Activated CD8-positive, alpha-beta memory T cell treated with anti-CD3 and anti-CD28 coated beads, Interleukin-2, amount 50 U/mL, for 48 hours (primary cell): ENCODE measurements at regions not wholly inside any gene's neighbourhood (a gene's known extent, or its start where the extent isn't known, plus 50 kb on each side); places are given as distances from the start of the nearest gene placed in this dataset.
"Not testable (repeated sequence)": the region's sequence is repeated elsewhere in the genome, so short reads cannot be mapped to it uniquely, and the experiment has no call there.

Experiments used
- DNase-seq: peaks from one replicate; pipeline ENCODE4 v3.0.0-alpha.2; 2020

- DNase-seq, result no peak
Observed at GRCh38 chr22:25492841-25493734, 71.4 kb upstream of the GRK3 start.

GRCh38 chr22:25493794-25494193, 70.7 kb upstream of the GRK3 start:
- DNase-seq, result no peak

- no peak for DNase-seq
Observed at GRCh38 chr22:25494774-25495173, 69.7 kb upstream of the GRK3 start.

- no peak for DNase-seq
Observed at GRCh38 chr22:25495285-25495684, 69.2 kb upstream of the GRK3 start.

GRCh38 chr22:25496396-25497064, 67.9 kb upstream of the GRK3 start:
- no peak for DNase-seq

- DNase-seq, result no peak
Observed at GRCh38 chr22:25497181-25497641, 67.3 kb upstream of the GRK3 start.

GRCh38 chr22:25497716-25498115, 66.8 kb upstream of the GRK3 start:
- DNase-seq, result no peak

- not testable (repeated sequence) for DNase-seq
Observed at GRCh38 chr22:25500671-25501070, 63.8 kb upstream of the GRK3 start.

GRCh38 chr22:25504017-25504416, 60.5 kb upstream of the GRK3 start:
- not testable (repeated sequence) for DNase-seq

- DNase-seq, result no peak
Observed at GRCh38 chr22:25508161-25508560, 56.3 kb upstream of the GRK3 start.

- DNase-seq, result no peak
Observed at GRCh38 chr22:25508761-25509321, 55.6 kb upstream of the GRK3 start.

- DNase-seq, result no peak
Observed at GRCh38 chr22:25509374-25509791, 55.1 kb upstream of the GRK3 start.

GRCh38 chr22:25510876-25511275, 53.6 kb upstream of the GRK3 start:
- DNase-seq, result no peak

GRCh38 chr22:25511725-25512124, 52.8 kb upstream of the GRK3 start:
- no peak for DNase-seq

- no peak for DNase-seq
Observed at GRCh38 chr22:25514436-25515180, 49.9 kb upstream of the GRK3 start.
